ENCODE measurements at regions not wholly inside any gene's neighbourhood (a gene's known extent, or its start where the extent isn't known, plus 50 kb on each side); places are given as distances from the start of the nearest gene placed in this dataset.

GRCh38 chr18:25710981-25711380 lies 359.0 kb upstream of the ZNF521 start:
- no peaks in the 10 kb centered on the region for H3K36me3 ChIP-seq
- DNase-seq, result no peak
- no peak for TF ChIP-seq CTCF (IDR thresholded peaks at IDR 0.05)
- no peak for TF ChIP-seq EP300 (IDR thresholded peaks at IDR 0.05)
- no peak for TF ChIP-seq POLR2A (IDR thresholded peaks at IDR 0.05)
- H3K9me3 ChIP-seq, result no peaks in the 10 kb centered on the region
- H3K27me3 ChIP-seq, result no peaks in the 10 kb centered on the region
- no peaks in the 10 kb centered on the region for H3K4me1 ChIP-seq (ENCODE audit: insufficient read depth)
- no peak overlapping the region for H3K4me3 ChIP-seq
- 67 to 74% (median 71%) methylated on average over 3 of the region's 3 CpGs for WGBS, 3 donors
- no peak overlapping the region for H3K27ac ChIP-seq
- intact Hi-C loops (cut with DNase I), result loop anchor here in 1 of 4 donors (10.0 kb wide), 1 partner anchor 56 kb away; no protein-coding TSS in a partner anchor

- Histone ChIP-seq H3K9me3 (no peaks in the 10 kb centered on the region), H3K36me3 (no peaks in the 10 kb centered on the region), H3K4me3 (no peak overlapping the region), H3K4me1 (ENCODE audit: insufficient read depth) (no peaks in the 10 kb centered on the region), H3K27ac (no peak overlapping the region), H3K27me3 (no peaks in the 10 kb centered on the region)
- TF ChIP-seq CTCF (IDR thresholded peaks at IDR 0.05) (no peak), POLR2A (IDR thresholded peaks at IDR 0.05) (no peak), EP300 (IDR thresholded peaks at IDR 0.05) (no peak)
- 87 to 94% (median 87%) methylated on average over 2 of the region's 2 CpGs for WGBS, 3 donors
- intact Hi-C loops (cut with DNase I), result no loop called here
- no peak for DNase-seq
Measured at GRCh38 chr18:25705650-25706049, 353.7 kb upstream of the ZNF521 start.

- intact Hi-C loops (cut with DNase I), result no loop called here
- Histone ChIP-seq H3K9me3 (no peaks in the 10 kb centered on the region), H3K27ac (no peak overlapping the region), H3K36me3 (no peaks in the 10 kb centered on the region), H3K27me3 (no peaks in the 10 kb centered on the region), H3K4me3 (no peak overlapping the region), H3K4me1 (ENCODE audit: insufficient read depth) (no peaks in the 10 kb centered on the region)
- TF ChIP-seq POLR2A (IDR thresholded peaks at IDR 0.05), result no peak
- TF ChIP-seq EP300 (IDR thresholded peaks at IDR 0.05), result no peak
- no peak for TF ChIP-seq CTCF (IDR thresholded peaks at IDR 0.05)
- no peak for DNase-seq
- WGBS, 3 donors, result 84 to 87% (median 86%) methylated on average over 10 of the region's 10 CpGs
Measured at GRCh38 chr18:25704494-25704893, 352.5 kb upstream of the ZNF521 start.

- no peaks in the 10 kb centered on the region for H3K9me3 ChIP-seq
- H3K4me3 ChIP-seq, result no peak overlapping the region
- DNase-seq, result no peak
- H3K27me3 ChIP-seq, result no peaks in the 10 kb centered on the region
- 84 to 88% (median 85%) methylated on average over 6 of the region's 6 CpGs for WGBS, 3 donors
- H3K27ac ChIP-seq, result no peak overlapping the region
- no peaks in the 10 kb centered on the region for H3K36me3 ChIP-seq
- TF ChIP-seq POLR2A (IDR thresholded peaks at IDR 0.05) (no peak), CTCF (IDR thresholded peaks at IDR 0.05) (no peak), EP300 (IDR thresholded peaks at IDR 0.05) (no peak)
- intact Hi-C loops (cut with DNase I), result no loop called here
- no peaks in the 10 kb centered on the region for H3K4me1 ChIP-seq (ENCODE audit: insufficient read depth)
Measured at GRCh38 chr18:25704071-25704470, 352.1 kb upstream of the ZNF521 start.

GRCh38 chr18:25701821-25702220 lies 349.9 kb upstream of the ZNF521 start:
- H3K27me3 ChIP-seq, result no peaks in the 10 kb centered on the region
- no peak overlapping the region for H3K27ac ChIP-seq
- DNase-seq, result no peak
- H3K9me3 ChIP-seq, result no peaks in the 10 kb centered on the region
- H3K4me1 ChIP-seq (ENCODE audit: insufficient read depth), result no peaks in the 10 kb centered on the region
- no peaks in the 10 kb centered on the region for H3K36me3 ChIP-seq
- WGBS, 3 donors, result 95 to 96% (median 96%) methylated on average over 5 of the region's 5 CpGs
- intact Hi-C loops (cut with DNase I), result no loop called here
- H3K4me3 ChIP-seq, result no peak overlapping the region
- no peak for TF ChIP-seq POLR2A (IDR thresholded peaks at IDR 0.05)
- TF ChIP-seq EP300 (IDR thresholded peaks at IDR 0.05), result no peak
- TF ChIP-seq CTCF (IDR thresholded peaks at IDR 0.05), result no peak

Measured in ovary (tissue), 7 donors.